Esophagus muscularis mucosa (tissue), 4 donors: ENCODE measurements at regions not wholly inside any gene's neighbourhood (a gene's known extent, or its start where the extent isn't known, plus 50 kb on each side); places are given as distances from the start of the nearest gene placed in this dataset.

ENCODE experiments used
- DNase-seq: peaks from one replicate; pipeline ENCODE4 v3.0.0-alpha.2; 2017; ENCODE audit errors: extremely low spot score
- H3K27ac ChIP-seq, 4 donors: fragments of 200-600 bp; sonication (generic); replicated peaks in 1 of 4; 1 replicate in 3 of 4; 2 replicates in 1 of 4; pipeline ENCODE4 v1.5.1; 2016 to 2019; ENCODE audit warnings: mild to moderate bottlenecking in 1 of 4
- H3K27me3 ChIP-seq, 4 donors: fragments of 200-600 bp; sonication (generic); one replicate each; pipeline versions ENCODE4 v1.5.1 to v1.6.0; 2016 to 2019
- H3K36me3 ChIP-seq, 4 donors: fragments of 200-600 bp; sonication (generic); one replicate each; pipeline ENCODE4 v1.5.1; 2016 to 2019
- H3K4me1 ChIP-seq, 4 donors: fragments of 200-600 bp; sonication (generic); one replicate each; pipeline ENCODE4 v1.5.1; 2016 to 2019
- H3K4me3 ChIP-seq, 4 donors: fragments of 200-600 bp; sonication (generic); 1 replicate in 2 of 4; 2 replicates in 2 of 4; pipeline ENCODE4 v1.5.1; 2016 to 2019; ENCODE audit warnings: mild to moderate bottlenecking in 4 of 4, moderate library complexity in 1 of 4
- H3K9me3 ChIP-seq, 4 donors: fragments of 200-600 bp; sonication (generic); 1 replicate in 3 of 4; 2 replicates in 1 of 4; pipeline ENCODE4 v1.5.1; 2016 to 2019
- EP300 ChIP-seq: sonication (generic); formaldehyde crosslinking; IDR thresholded peaks from one replicate; pipeline ENCODE4 v1.6.1; 2017; ENCODE audit warnings: antibody characterized with exemption
- POLR2A ChIP-seq: fragments of 450-650 bp; IDR thresholded peaks from one replicate; pipeline ENCODE4 v1.6.1; 2017; ENCODE audit warnings: antibody characterized with exemption, moderate library complexity, mild to moderate bottlenecking, low read depth
- POLR2AphosphoS5 ChIP-seq, 2 donors: sonication (generic); formaldehyde crosslinking; IDR thresholded peaks; one replicate each; pipeline ENCODE4 v1.6.1; 2017; ENCODE audit warnings: antibody characterized with exemption in 2 of 2
- WGBS: methylation state at CpG from one replicate; pipeline ENCODE4 v1.1.5; 2018; 5-methylcytosine and 5-hydroxymethylcytosine counted together
- intact Hi-C: fragments of 100-400 bp; cut with DNase I; formaldehyde crosslinking; loops from one replicate; pipeline ENCODE4 v1.15.1; 2023
- TF ChIP-seq, protein P1 (sequence below), 3 experiments: fragments of 200-600 bp in 2 of 3; fragments of 450-650 bp in 1 of 3; sonication (generic) in 2 of 3; IDR thresholded peaks; one replicate each; pipeline ENCODE4 v1.5.1; 2017 to 2019; ENCODE audit warnings: antibody characterized with exemption in 3 of 3, mild to moderate bottlenecking in 2 of 3, moderate library complexity in 1 of 3

- Histone ChIP-seq H3K9me3 (no peaks in the 10 kb centered on the region), H3K27me3 (no peaks in the 10 kb centered on the region), H3K27ac (no peak overlapping the region), H3K4me1 (no peaks in the 10 kb centered on the region), H3K4me3 (no peak overlapping the region), H3K36me3 (no peaks in the 10 kb centered on the region)
- WGBS, result 85% methylated on average over 3 of the region's 3 CpGs
- intact Hi-C loops, result no loop called here
- TF ChIP-seq, protein P1, sequence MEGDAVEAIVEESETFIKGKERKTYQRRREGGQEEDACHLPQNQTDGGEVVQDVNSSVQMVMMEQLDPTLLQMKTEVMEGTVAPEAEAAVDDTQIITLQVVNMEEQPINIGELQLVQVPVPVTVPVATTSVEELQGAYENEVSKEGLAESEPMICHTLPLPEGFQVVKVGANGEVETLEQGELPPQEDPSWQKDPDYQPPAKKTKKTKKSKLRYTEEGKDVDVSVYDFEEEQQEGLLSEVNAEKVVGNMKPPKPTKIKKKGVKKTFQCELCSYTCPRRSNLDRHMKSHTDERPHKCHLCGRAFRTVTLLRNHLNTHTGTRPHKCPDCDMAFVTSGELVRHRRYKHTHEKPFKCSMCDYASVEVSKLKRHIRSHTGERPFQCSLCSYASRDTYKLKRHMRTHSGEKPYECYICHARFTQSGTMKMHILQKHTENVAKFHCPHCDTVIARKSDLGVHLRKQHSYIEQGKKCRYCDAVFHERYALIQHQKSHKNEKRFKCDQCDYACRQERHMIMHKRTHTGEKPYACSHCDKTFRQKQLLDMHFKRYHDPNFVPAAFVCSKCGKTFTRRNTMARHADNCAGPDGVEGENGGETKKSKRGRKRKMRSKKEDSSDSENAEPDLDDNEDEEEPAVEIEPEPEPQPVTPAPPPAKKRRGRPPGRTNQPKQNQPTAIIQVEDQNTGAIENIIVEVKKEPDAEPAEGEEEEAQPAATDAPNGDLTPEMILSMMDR (IDR thresholded peaks at IDR 0.05), result no peak
- TF ChIP-seq POLR2AphosphoS5 (IDR thresholded peaks at IDR 0.05), result no peak
- no peak for TF ChIP-seq EP300
- no peak for TF ChIP-seq POLR2A
- DNase-seq, result no peak
Observed at GRCh38 chr13:99698816-99699099, 197.5 kb downstream of the TM9SF2 start.

DNA sequence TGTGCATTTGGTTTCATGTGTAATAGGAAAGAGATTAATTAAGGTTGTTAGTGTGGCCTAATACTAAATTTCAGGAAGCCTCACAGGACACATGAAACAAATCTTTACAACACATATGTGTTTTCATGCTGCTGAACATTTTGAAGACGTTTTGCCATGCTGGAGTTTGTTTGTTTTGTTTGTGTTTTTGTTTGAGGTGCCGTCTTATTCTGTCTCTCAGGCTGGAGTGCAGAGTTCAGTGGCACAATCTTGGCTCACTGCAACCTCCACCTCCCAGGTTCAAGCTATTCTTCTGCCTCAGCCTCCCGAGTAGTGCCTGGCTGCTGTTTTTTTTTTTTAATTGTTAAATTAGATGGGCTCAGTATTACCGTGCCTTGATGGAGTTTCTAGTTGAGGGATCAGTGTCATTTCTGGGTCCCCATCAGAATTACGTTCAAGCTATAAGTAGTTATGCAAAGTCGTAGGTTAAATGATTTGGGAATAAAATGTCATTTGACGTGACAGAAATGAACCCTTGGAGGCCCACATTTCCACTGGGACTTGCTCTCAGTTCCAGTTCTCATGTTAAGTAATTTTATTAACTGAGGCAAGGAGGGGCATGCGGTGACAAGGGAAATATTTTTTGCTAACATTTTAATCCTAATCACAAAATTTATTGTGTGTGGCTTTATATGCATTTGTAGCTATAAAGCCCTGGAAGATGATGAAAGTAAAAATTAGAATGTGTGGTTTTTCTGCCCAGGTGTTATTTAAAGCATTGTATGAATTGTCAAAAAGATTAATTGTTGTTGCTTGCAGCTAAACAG lies 196.9 kb downstream of the TM9SF2 start:
- intact Hi-C loops, result no loop called here

DNA sequence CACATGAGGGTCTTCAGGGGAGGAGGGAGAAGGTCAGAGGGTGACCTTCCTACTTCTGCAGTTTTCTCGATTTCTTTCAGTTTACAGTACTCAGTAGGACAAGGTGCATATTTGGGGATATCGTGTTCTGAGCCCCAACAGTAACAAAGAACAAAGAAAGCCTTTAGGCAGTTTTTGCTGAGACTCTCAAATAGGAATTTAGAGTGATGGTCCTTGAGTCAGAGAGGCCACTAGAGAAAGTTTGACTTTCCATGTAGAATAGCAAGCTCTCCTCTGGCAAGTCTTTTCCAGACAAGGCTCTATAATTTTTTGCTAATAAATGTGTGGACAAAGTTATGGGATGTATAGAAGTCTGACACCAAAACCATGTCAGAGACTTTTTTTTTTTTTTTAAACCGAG lies 194.6 kb downstream of the TM9SF2 start:
- Histone ChIP-seq H3K27me3 (no peaks in the 10 kb centered on the region), H3K36me3 (no peaks in the 10 kb centered on the region), H3K4me3 (no peak overlapping the region), H3K9me3 (no peaks in the 10 kb centered on the region), H3K4me1 (no peaks in the 10 kb centered on the region), H3K27ac (no peak overlapping the region)
- WGBS, result 85% methylated on average over 3 of the region's 3 CpGs
- intact Hi-C loops, result no loop called here
- TF ChIP-seq POLR2A, result no peak
- TF ChIP-seq EP300, result no peak
- TF ChIP-seq, protein P1 (IDR thresholded peaks at IDR 0.05), result no peak
- TF ChIP-seq POLR2AphosphoS5 (IDR thresholded peaks at IDR 0.05), result no peak
- DNase-seq, result no peak

More for the DNA sequence above, 196.9 kb downstream of the TM9SF2 start:
- Histone ChIP-seq H3K27me3 (no peaks in the 10 kb centered on the region), H3K36me3 (no peaks in the 10 kb centered on the region), H3K4me1 (no peaks in the 10 kb centered on the region), H3K27ac (no peak overlapping the region), H3K9me3 (no peaks in the 10 kb centered on the region), H3K4me3 (no peak overlapping the region)
- no peak for TF ChIP-seq EP300
- TF ChIP-seq, protein P1 (IDR thresholded peaks at IDR 0.05), result no peak
- no peak for TF ChIP-seq POLR2A
- no peak for TF ChIP-seq POLR2AphosphoS5 (IDR thresholded peaks at IDR 0.05)
- WGBS, result 86% methylated on average over 8 of the region's 8 CpGs
- DNase-seq, result no peak

- Histone ChIP-seq H3K4me3 (no peak overlapping the region), H3K9me3 (no peaks in the 10 kb centered on the region), H3K27me3 (no peaks in the 10 kb centered on the region), H3K36me3 (no peaks in the 10 kb centered on the region), H3K4me1 (no peaks in the 10 kb centered on the region), H3K27ac (no peak overlapping the region)
- intact Hi-C loops, result no loop called here
- TF ChIP-seq POLR2AphosphoS5 (IDR thresholded peaks at IDR 0.05) (no peak), POLR2A (no peak)
- TF ChIP-seq, protein P1 (IDR thresholded peaks at IDR 0.05), result no peak
- no peak for DNase-seq
- WGBS, result 81% methylated on average over 11 of the region's 11 CpGs
Observed at GRCh38 chr13:99693852-99694611, 192.8 kb downstream of the TM9SF2 start.
